Stimulated activated CD4-positive, alpha-beta T cell treated with anti-CD3 and anti-CD28 coated beads, Interleukin-1b, Interleukin-23, amount 100 ng/mL, for 4 hours (primary cell): ENCODE measurements at regions not wholly inside any gene's neighbourhood (a gene's known extent, or its start where the extent isn't known, plus 50 kb on each side); places are given as distances from the start of the nearest gene placed in this dataset.

Experiments used
- DNase-seq, 2 donors: peaks; one replicate each; pipeline ENCODE4 v3.0.0-alpha.2; 2020; ENCODE audit warnings: low read depth in 2 of 2

DNA sequence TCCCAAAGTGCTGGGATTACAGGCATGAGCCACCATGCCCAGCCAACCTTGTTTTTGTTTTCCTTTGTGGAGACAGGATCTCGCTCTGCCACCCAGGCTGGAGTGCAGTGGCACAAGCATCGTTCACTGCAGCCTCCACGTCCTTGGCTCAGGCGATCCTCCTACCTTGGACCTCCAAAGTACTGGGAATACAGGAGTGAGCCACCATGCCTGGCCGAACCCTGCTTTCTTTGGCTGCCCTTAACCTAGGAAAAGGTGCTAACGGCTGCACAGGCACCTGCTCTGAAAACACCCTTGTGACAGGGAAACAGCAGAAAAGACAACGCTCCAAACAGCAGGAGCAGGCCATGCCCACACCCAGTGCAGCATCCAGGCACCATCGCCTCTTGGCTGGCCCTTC, 71.9 kb downstream of the OAT start:
- DNase-seq: no peak

DNA sequence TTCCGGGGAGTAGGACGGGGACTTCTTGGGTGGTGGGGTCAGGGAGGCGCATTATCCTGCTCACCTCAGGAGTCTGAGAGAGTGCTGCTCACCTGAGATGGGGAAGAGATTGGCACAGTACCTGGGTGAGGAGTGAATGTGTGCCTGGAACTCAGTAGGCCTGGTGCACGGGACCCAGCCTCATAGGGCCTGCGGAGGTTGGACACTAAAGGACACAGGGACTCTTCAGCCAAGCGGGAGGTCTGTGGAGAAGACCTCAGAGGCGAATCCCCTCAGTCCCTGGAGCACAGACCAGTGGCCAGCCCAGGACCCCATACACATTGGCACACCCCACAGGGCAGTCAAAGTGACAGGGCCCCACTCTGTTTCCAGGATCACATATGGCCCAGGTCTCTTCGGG, 73.2 kb downstream of the OAT start:
- no peak for DNase-seq

DNA sequence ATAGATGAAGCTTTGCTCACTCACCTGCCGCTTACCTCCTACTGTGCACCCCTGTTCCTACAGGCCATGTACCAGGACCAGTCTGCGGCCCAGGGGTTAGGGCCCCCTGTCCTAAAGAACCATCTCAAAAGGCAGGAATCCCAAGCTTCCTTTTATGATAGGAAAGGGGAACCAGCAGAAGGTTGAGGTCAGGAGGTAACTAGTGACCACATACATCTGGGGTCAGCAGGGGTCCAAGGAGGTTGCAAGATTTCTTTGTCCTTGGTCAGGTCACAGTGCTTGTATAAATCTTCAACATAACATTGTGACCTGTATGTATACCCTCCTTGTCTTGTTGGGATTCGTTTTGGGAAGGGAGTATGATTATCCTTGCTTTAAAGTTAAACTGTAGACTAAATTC, 73.8 kb downstream of the OAT start:
- no peak for DNase-seq

DNA sequence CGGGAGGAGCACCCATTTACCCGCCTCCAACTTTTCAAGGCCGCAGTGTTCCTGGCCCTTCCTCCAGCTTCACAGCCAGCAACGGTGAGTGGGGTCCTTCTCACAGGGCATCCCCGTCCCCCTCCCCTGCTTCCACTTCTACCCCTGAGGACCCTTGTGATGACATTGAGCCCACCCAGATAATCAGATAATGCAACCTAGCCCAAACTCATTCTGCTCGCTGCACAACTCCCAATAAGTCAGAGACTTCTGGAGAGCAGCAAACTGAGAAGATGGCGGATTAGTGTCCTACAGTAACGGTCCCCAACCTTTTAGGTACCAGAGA, 74.5 kb downstream of the OAT start:
- no peak for DNase-seq

DNA sequence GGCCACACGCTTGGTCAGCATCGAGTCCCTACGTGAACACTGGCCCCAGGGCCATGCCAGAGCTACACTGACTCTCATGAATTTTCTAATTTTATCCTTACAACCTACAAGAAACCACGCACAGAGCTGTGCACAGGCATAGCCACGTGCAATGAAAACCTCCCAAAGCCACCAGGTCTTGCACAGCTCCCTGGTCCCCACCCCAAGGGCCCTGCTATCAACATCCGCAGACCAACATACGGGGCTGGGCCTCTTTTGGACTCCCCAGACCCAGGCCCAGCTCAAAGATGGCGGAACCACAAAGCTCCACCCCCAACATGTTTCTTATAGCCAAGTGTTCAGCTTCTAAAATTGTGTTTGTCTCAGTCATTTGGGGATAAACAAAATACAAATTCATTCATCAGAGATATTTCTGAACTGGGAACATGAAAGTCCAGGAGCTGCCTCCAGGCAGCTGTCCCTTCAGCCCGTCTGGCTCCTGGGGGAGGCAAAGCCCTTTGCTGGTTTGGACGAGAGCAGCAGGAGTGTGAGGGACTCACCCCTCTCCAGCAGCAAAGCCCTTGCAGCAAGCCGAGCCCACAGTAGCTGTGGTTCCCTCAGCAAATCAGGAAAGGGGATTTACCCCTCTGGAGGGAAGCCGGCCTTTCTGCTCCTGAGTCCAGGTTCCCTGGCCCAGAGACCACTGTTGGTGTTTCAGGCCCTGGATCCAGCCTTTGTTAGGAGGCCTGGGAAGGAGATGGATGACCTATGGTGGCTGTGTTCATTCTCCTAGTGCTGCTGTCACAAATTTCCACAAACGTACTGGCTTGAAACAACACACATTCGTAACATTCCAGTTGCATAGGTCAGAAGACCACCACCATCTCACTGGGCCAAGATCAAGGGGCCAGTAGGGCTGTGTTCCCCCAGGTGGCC, 75.1 kb downstream of the OAT start:
- no peak for DNase-seq

DNA sequence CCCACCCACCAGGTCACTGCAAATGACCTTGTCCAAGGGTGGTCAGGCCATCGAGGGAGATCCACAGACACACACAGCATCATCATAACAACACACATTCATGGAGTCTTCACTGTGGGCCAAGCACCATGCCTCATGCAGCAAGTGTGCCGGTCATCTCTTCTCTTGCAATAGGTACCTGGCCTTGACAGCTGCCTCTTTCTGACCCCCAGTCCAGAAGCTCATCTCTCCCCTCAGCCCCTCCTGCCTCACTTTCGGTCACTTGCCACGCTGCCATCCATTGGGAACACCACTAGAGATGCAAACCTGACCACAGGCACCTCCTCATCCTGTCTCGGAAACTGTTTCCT, 75.9 kb downstream of the OAT start:
- DNase-seq: no peak

DNA sequence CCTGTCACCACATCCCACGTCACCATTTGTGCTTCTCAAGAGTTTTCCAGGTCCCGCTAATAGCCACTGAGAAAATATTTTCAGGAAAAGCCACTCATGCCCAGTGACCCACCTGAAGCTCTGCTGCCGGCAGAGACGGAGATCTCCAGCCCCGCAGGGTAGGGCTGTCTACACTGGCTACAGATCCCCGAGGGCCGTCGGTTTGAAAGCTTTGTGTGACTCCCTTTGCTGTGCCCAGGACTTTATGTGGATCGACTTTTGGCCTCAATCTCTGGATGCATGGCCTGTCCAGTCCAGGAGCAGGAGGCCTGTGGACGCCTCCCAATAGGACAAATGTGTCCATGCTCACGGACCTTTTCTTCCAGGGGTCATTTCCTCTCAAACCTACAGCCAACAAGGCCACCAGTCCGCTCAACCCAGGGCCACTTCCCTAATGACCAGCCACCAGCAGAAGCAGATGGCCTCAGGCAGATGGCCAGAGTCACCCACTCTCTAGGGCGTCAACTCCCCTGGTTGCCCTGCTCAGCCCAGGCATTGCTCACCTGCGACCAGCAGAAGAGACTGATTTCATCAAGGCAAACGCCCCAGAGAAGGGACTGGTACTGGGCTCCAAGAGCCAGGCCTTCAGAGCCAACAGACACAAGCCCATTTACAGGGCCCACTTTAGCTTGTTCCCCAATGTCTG, 76.4 kb downstream of the OAT start:
- DNase-seq: no peak

DNA sequence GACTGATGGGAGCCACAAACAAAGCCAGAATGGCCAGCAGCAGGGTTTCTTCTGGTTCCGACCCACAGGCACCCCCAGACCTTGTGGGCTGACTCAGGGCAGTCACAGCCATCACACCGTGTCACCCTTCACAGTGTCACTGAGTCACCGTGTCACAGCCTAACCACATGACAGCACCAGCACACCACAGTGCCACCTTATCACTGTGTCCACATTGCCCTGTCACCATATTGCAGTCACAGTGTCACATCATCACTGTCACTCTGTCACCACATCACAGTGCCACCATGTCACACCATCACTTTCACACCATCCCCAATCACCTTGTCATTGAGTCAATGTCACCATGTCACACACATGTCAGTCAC, 77.0 kb downstream of the OAT start:
- DNase-seq: no peak

DNA sequence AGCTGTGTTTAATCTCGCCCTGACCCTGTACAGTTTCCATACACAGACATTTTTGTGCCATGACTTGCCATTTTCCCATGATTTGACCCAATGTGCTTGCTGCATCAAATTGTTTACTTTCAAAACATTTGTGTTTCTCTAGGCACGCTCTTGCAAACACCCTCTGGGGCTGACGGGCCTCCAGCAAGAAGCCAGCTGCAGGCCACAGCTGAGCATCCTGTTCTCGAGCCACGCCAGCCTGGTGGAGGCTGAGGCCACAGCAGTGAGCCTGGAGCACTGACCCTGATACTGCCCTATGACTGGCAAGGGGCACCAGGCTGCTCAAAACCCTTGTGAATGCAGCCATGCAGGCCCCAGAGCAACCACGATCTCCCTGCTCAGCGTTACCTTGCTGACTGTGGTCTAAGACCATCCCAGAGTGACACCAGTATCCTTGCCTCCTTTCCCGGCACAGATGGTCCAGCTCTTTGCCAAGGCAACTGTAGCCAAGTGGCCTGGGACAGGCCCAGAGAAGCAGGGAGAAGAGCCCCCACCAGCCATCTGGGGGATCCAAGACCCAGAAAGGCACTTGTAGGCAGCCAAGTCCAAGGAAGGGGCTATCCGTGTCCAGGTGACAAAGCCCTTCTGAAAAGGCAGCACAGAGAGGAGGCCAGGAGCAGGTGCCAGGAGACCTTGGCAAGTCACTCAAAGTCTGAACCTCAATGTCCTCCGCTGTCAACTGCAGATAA, 78.5 kb downstream of the OAT start:
- DNase-seq: no peak

DNA sequence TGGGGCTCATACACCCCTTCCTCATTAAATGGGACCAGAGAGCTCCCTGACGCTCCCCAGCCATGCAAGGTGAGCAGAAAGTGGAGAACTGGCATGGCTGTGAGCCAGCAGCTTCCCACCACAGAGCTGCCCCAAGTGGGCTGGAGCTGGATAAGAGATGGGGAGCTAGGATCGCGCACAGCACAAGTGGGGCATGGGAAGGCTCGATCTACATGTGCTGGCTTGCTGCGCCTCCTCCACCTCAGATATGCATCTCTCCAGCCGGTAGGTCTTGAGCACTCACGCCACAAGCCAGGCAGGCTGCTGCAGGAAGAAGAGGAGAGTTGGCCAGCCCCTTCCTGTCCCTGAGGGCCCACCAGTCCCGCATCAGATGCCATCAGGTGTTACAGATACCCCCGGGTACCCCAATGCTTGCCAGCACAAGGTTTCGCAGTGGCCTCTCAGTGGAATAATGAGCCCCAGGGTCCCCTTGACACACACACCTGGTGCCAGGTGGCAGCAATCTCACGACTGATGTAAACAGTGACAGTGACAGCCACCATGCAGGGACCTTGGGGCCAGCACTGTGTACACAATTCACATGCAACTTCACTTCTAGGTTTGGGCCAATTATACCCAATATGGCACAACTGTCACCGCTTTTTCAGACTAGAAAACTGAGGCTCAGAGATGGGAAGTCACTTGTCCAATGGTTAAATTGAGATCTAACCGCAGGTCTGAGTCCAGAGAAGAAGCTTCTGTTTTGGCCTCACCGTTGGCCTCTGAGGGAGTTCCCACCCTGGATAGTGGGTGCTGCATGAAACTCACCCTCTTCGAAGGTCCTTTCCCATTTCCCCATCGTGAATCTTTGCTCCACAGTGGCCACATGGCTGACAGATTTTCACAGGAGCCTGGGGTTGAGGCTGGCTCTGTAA, 79.3 kb downstream of the OAT start:
- no peak for DNase-seq

DNA sequence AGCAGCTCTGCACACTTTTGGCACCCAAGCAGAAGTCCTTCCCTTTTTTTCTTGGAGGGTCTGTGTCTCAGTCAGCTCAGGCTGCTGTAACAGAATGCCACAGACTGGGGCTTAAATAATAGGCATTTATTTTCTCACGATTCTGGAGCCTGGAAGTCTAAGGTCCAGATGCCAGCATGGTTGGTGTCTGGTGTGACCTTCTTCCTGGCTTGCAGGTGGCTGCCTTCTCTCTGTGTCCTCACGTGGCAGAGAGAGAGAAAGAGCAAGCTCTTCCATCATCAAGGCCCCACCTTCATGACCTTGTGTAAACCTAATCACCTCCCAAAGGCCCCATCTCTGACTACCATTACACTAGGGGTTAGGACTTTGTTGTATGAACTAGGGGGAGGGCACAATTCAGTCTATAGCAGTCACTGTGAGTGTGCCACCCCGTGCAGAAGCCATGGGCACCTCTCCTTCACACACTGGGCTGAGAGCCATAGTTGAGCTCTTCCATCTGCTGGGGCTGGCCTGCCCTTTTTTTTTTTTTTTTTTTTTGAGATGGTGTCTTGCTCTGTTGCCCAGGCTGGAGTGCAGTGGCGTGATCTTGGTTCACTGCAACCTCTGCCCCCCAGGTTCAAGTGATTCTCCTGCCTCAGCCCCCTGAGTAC, 80.3 kb downstream of the OAT start:
- DNase-seq: no peak

DNA sequence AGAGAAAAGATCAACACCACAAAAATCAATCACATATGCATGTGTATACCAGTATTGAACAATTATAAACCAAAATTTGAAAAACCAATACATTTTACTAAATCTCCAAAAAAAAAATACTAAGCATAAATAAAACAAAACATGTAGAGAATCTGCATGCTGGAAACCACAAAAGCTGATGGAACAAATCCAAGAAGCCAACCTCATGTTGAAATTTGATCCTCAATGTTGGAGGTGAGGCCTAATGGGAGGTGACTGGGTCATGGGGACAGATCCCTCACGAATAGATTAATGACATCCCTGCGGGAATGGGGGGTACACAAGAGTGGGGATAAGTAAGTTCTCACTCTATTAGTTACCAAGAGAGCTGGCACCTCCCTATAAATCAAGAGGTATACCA, 82.5 kb downstream of the OAT start:
- DNase-seq: no peak

DNA sequence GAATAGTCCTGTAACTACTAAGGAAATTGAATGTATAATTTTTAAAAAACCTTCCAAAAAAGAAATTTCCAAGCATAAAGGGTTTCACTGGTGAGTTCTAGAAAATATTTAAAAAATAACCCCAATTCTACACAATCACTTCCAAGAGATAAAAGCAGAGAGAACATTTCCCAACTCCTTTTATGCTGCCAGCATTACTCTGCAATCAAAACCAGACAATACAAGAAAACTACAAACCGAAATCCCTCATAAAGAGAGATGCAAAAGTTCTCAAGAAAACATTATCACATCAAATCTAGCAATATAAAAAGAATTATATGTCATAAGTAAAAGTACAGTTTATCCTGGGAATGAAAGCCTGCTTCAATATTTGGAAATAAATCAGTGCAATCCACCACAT, 84.8 kb downstream of the OAT start:
- DNase-seq: no peak

DNA sequence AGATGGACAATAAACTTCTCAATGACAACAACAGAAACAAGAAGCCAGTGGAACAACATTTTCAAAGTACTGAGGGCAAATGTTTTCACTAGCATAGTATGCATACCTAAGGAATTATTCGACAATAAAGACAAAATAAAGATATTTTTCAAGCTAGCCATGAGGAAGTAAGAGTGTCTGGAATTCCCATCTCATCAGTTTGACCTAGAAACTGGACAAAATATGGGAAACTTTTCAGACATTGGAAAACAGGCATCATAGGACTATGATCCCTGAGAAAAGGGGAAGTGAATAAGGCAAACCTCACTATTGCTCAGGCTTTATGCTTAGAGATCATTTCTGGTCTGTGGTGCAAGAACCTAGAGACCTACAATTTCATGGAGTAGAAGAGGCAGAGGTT, 86.3 kb downstream of the OAT start:
- no peak for DNase-seq

DNA sequence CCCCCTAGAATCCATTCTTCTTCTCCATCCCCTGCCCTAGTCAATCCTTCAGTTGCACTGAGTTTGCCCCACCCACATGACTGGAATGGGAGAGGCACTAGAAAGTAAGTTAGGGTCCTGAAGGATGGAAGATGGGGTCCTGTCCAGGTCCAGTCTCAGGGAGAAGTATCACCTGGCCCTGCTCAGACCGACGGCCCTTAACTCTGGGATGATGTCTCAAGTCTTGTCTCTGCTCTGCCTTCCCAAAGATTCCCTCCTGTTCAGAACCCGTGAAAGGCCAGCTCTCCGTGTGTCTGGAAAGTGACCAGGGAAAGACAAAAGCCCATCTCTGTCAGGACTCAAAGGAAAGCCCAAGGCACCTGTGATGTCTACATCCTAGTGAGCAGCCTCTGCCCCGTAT, 88.8 kb downstream of the OAT start:
- DNase-seq: no peak

DNA sequence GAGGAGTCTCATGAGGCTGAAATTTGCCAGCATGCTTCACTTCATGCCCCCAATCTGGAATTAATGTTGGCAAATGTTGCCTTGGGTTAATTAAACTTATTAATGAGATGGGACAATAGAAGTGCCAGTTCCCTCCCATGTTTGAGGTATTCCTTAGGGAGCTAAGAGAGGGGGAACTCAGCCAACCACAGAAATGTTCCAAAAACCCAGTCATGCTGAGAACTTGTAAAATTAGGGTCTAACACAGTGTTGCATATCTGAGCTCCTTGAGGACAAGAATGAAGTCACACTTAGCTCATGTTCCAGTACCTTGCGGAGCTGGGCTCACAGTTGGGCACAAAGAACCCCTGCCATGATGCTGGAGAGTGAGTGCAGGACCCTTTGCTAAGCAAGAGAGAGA, 89.4 kb downstream of the OAT start:
- DNase-seq: no peak

DNA sequence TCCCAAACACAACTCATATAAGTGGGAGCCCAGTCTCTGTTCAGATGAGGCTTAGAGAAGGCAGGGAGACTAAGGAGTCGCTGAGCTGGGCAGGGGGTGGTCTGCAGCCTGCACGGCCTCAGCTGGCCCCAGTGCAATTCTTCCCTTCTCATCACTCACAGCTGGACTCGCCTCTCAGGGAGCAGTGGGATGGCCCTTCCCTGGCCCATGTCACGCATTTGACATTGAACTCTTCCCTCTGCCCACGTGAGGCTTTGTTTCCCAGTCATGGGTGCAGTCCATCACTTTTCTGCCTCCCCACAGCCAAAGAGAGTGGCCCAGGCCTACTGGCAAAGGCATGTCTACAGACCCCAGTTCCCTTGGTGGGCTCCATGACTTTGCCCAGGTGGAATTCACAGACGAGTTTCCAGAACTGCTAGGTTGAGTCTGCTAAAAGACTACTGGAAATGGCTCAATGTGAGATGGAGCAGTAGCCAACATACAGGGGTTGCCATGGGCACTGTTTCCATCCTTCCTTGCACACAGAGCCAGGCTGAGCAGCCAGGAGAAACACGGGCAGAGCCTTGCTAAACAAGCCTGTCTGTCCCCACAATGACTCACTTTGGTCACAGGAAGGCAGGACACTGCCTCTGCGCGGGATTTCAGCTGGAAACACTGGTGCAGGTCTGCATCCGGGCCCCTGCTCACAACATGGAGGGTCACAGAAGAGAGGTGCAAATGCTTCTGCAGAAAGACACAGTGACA, 90.1 kb downstream of the OAT start:
- DNase-seq: no peak

DNA sequence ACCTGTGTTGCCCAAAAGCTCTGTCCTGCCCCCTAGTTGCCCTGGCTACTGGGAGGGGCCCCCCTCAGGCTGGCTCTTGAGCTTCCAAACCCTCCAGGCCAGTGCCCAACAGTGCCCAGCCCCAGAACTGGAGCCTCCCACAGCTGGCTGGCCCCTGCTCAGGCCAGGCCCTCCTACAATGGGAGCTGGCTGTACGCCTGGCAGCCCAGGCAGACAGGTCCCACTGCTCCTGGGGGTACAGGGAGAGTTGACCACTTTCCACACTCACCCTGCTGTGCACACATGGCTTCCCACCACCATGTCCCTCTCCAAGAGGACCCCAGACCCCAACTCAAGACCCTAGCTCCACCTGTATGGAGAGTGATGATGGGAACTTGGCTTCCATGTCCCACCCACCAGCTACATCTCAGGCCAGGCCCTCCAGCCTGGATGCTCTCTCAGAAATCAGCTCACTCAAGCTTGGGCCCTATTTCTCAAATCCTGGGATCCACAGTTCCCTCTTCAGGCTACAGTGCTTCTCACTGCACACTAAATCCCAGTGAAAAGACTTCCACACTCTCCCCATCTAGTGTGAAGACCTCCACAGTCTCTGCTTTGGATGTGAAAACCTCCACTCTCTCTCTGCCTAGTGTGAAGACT, 92.6 kb downstream of the OAT start:
- no peak for DNase-seq

DNA sequence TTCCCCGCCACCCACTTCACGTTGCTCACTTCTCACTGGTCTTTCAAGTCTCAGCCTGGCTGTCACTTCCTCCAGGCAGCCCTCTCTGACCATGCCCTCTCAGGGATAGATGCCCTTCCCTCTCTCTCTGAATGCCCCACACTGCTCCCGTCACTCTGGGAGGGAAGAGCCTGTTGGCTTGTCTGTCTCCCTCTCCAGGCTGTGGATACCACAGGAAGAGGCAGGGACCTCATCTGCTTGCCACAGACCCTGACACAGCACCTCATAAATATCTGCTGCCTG, 93.1 kb downstream of the OAT start:
- DNase-seq: no peak

DNA sequence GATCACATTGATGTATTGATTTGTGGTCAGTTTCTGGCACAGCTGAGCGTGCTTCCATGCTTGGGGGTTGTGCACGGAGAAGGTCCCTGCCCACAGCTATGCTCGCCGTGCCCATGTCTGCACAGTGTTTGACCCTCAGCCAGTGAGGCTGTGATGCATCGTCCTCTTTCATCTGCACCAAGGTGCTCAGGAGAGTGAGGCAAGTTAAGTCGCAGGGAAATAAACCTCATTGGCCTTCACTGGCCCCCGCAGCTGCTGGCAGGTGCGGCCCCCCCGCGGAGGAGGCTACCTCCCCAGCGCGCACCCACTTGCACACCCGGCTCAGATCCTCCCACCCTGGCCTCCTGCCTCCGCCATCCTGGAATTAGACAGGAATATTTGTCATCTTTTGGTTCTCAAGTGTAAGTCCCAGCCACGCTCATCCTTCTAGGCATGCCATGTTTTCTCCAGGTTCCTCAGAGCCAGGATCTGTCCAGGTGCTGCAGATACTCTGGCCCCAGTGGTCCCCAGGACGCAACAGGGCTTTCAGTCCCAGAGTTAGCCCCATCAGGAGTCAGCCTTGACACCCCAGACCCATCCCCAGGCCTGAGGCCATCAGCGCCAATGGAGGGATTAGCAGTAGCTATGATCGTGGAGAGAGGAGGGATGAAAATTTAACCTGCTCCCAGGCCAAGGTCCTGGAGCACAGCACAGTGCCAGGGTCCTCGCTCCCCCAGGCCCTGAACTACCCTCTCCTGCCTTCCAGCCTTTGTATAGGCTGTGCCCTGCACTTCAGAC, 93.7 kb downstream of the OAT start:
- no peak for DNase-seq
